Gastroesophageal sphincter (tissue), 3 donors: ENCODE measurements at regions not wholly inside any gene's neighbourhood (a gene's known extent, or its start where the extent isn't known, plus 50 kb on each side); places are given as distances from the start of the nearest gene placed in this dataset.

ENCODE experiments used
- CTCF ChIP-seq, 4 experiments: fragments of 200-600 bp in 2 of 4; fragments of 450-650 bp in 2 of 4; sonication (generic) in 1 of 4; IDR thresholded peaks; one replicate each; pipeline ENCODE4 v1.5.1; 2017 to 2019; ENCODE audit warnings: antibody characterized with exemption in 4 of 4, mild to moderate bottlenecking in 2 of 4, moderate library complexity in 2 of 4
- EP300 ChIP-seq: sonication (generic); formaldehyde crosslinking; IDR thresholded peaks from one replicate; pipeline ENCODE4 v1.6.1; 2017; ENCODE audit warnings: antibody characterized with exemption, mild to moderate bottlenecking
- POLR2A ChIP-seq, 2 donors: fragments of 450-650 bp; IDR thresholded peaks; one replicate each; pipeline ENCODE4 v1.6.1; 2017; ENCODE audit warnings: antibody characterized with exemption in 2 of 2, mild to moderate bottlenecking in 2 of 2, moderate library complexity in 1 of 2

DNA sequence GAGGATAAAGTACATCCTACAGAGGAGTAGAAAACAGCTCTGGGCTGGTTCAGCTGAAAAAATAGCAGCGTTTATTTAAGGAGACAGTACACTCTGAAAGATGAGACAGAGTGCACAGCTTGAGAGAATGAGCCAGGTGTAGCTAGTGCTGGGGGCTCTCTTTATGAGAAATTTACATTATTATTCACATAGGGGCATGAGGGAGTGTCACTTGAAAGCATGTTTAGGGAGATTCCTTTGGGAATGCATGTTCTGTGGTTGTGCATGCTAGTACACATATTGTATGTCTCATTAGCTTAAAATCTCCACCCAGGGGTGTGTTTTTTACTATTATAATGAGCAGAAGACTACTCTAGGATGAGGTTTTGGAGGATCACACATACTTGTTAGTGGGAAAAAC, 1224.4 kb downstream of the REEP3 start:
- no peak for TF ChIP-seq POLR2A (IDR thresholded peaks at IDR 0.05)
- no peak for TF ChIP-seq CTCF (IDR thresholded peaks at IDR 0.05)
- no peak for TF ChIP-seq EP300
